ENCODE measurements at regions not wholly inside any gene's neighbourhood (a gene's known extent, or its start where the extent isn't known, plus 50 kb on each side); places are given as distances from the start of the nearest gene placed in this dataset.

DNA sequence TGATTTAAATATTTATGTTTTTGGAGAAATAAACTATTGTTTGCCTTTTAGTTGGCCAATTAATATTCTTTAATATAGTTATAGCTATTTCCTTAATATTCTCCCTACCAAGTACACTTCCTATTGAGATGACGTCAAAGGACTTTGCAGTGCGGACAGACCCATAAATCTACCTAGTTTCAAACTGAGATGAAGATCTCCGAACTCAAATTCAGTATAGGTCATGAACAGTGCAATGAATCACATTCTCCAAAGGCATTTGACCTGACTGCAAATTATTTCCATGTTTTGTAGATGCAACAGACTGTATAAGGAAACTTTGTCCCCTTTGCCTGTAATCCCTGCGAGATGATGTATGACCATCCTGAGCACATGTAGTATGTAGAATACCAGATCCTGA, 342.6 kb upstream of the FIGN start:
- Histone ChIP-seq H2BK120ac (ENCODE audit: low read depth, low read length) (no peak overlapping the region), H3K4me3 (ENCODE audit: insufficient read depth, low read depth, low read length) (no peak overlapping the region), H2BK5ac (ENCODE audit: low read depth, low read length, poor library complexity, severe bottlenecking) (no peak overlapping the region), H3K9me3 (ENCODE audit: control insufficient read depth, insufficient read depth, low read length) (no peaks in the 10 kb centered on the region), H3K9ac (ENCODE audit: low read depth, low read length) (no peak overlapping the region), H3K9me1 (ENCODE audit: insufficient read depth, low read length) (no peaks in the 10 kb centered on the region), H3K4me1 (ENCODE audit: control insufficient read depth, insufficient read depth, low read length) (no peaks in the 10 kb centered on the region), H2AK5ac (ENCODE audit: low read depth, low read length) (no peak overlapping the region), H4K5ac (ENCODE audit: low read depth, low read length) (no peak overlapping the region), H3K18ac (ENCODE audit: low read depth, low read length) (no peak overlapping the region), H2AK9ac (replicated peaks; ENCODE audit: low read depth, low read length, poor library complexity) (no peak overlapping the region), H2BK15ac (ENCODE audit: low read depth, low read length) (no peak overlapping the region), H3K27me3 (ENCODE audit: control insufficient read depth, insufficient read depth, low read length) (no peaks in the 10 kb centered on the region), H3K4me2 (ENCODE audit: low read depth, low read length) (no peak overlapping the region), H4K91ac (ENCODE audit: insufficient read depth, low read depth, low read length) (no peak overlapping the region), H4K20me1 (ENCODE audit: insufficient read depth, low read length) (no peaks in the 10 kb centered on the region), H3K4ac (ENCODE audit: low read depth, low read length) (no peak overlapping the region), H3K14ac (replicated peaks; ENCODE audit: low read depth, low read length) (no peak overlapping the region), H3K23ac (ENCODE audit: low read depth, low read length) (no peak overlapping the region), H3K36me3 (ENCODE audit: control insufficient read depth, insufficient read depth, low read length) (no peaks in the 10 kb centered on the region), H3K56ac (ENCODE audit: extremely low read depth, insufficient read depth, low read length) (no peak overlapping the region), H3K27ac (ENCODE audit: insufficient read depth, low read length) (no peak overlapping the region), H4K8ac (ENCODE audit: low read depth in 2 of 2, low read length in 2 of 2) (no peak overlapping the region), H2BK20ac (ENCODE audit: low read depth, low read length) (no peak overlapping the region), H3K79me1 (ENCODE audit: low read depth in 1 of 2, low read length in 2 of 2) (no peaks in the 10 kb centered on the region), H2AFZ (replicated peaks; ENCODE audit: low read length, poor library complexity) (no peak overlapping the region)
- CTCF ChIA-PET = no interaction called here
- ATAC-seq (ENCODE audit: low read depth) = no peak
- POLR2A ChIA-PET (ENCODE audit: unreplicated experiment) = no interaction called here
- BruUV-seq (replicated peaks) = no TSS peak
- in situ Hi-C loops (cut with MboI; ENCODE audit: low sequenced_read_pairs) (no loop called here), intact Hi-C loops (cut with micrococcal nuclease) (no loop called here), dilution Hi-C loops (cut with HindIII; ENCODE audit: low sequenced_read_pairs, unreplicated experiment) (no loop called here)
- no peak for DNase-seq
- TF ChIP-seq RFX5 (IDR thresholded peaks at IDR 0.05; ENCODE audit: low read depth, low read length) (no peak), BHLHE40 (IDR thresholded peaks at IDR 0.05; ENCODE audit: low read depth, low read length) (no peak), CEBPB (IDR thresholded peaks at IDR 0.05; ENCODE audit: low read depth, low read length) (no peak), CHD1 (IDR thresholded peaks at IDR 0.05; ENCODE audit: low read depth, low read length) (no peak), NFE2L2 (IDR thresholded peaks at IDR 0.05; ENCODE audit: low read depth, low read length) (no peak), SMC3 (IDR thresholded peaks at IDR 0.05; ENCODE audit: low read depth, low read length) (no peak), MAZ (IDR thresholded peaks at IDR 0.05; ENCODE audit: borderline replicate concordance, low read depth, low read length) (no peak)
- TF ChIP-seq, protein P1, sequence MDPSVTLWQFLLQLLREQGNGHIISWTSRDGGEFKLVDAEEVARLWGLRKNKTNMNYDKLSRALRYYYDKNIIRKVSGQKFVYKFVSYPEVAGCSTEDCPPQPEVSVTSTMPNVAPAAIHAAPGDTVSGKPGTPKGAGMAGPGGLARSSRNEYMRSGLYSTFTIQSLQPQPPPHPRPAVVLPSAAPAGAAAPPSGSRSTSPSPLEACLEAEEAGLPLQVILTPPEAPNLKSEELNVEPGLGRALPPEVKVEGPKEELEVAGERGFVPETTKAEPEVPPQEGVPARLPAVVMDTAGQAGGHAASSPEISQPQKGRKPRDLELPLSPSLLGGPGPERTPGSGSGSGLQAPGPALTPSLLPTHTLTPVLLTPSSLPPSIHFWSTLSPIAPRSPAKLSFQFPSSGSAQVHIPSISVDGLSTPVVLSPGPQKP (IDR thresholded peaks at IDR 0.05; ENCODE audit: borderline replicate concordance, low read depth, low read length) = no peak
- TF ChIP-seq, protein P2, sequence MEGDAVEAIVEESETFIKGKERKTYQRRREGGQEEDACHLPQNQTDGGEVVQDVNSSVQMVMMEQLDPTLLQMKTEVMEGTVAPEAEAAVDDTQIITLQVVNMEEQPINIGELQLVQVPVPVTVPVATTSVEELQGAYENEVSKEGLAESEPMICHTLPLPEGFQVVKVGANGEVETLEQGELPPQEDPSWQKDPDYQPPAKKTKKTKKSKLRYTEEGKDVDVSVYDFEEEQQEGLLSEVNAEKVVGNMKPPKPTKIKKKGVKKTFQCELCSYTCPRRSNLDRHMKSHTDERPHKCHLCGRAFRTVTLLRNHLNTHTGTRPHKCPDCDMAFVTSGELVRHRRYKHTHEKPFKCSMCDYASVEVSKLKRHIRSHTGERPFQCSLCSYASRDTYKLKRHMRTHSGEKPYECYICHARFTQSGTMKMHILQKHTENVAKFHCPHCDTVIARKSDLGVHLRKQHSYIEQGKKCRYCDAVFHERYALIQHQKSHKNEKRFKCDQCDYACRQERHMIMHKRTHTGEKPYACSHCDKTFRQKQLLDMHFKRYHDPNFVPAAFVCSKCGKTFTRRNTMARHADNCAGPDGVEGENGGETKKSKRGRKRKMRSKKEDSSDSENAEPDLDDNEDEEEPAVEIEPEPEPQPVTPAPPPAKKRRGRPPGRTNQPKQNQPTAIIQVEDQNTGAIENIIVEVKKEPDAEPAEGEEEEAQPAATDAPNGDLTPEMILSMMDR (conservative IDR thresholded peaks at IDR 0.05; ENCODE audit: low read depth, low read length) = no peak
- no CpG with 5 or more reads among the region's 4 CpGs for WGBS, 2 experiments (ENCODE audit: extremely low coverage in 2 of 2, insufficient read length in 1 of 2)

Measured in IMR-90 (cell line).